ENCODE measurements at regions not wholly inside any gene's neighbourhood (a gene's known extent, or its start where the extent isn't known, plus 50 kb on each side); places are given as distances from the start of the nearest gene placed in this dataset.
"Not testable (repeated sequence)": the region's sequence is repeated elsewhere in the genome, so short reads cannot be mapped to it uniquely, and the experiment has no call there.

DNA sequence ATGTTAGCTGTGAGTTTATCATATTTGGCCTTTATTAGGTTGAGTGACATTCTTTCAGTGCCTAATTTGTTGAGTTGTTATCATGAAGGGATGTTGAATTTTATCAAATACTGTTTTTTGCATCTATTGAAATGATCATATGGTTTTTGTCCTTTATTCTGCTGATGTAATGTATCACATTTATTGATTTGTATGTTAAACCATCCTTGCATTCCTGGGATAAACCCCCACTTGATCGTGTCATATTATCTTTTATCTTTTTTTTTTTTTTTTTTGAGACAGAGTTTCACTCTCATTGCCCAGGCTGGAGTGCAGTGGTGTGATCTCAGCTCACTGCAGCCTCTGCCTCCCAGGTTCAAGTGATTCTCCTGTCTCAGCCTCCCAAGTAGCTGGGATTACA, 51.9 kb upstream of the MFGE8 start:
- not testable (repeated sequence) for DNase-seq

DNA sequence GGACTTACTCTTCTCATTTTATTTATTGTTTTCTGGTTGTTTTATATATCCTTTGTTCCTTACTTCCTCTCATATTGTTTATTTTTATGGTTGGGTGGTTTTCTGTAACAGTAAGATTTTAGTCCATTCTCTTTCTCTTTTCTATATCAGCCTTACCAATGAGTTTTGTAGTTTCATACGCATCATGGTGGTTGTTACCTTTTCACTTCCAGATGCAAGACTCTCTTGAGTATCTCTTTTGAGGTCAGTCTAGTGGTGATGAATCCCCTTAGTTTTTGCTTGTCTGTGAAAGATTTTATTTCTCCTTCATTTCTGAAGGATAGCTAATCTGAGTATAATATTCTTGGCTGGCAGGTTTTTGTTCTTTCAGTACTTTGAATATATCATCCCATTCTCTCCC, 57.1 kb upstream of the MFGE8 start:
- DNase-seq, result no peak

DNA sequence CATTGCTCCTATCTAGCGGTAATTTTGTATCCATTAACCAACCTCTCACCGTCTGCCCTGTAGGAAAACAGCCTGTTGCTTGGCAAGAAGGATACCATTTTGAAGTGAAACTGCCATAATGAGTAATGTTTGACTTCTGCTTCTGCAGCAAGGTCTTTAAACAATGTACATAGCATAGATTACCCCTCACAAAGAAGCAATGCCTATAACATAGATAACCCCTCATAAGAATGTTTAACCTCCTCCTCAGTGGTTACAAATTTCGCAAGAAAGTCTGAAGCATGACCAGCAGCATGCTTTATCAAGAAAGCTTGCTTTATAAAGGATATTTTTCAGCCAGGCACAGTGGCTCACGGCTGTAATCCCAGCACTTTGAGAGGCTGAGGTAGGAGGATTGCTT, 61.2 kb upstream of the MFGE8 start:
- no peak for DNase-seq

DNA sequence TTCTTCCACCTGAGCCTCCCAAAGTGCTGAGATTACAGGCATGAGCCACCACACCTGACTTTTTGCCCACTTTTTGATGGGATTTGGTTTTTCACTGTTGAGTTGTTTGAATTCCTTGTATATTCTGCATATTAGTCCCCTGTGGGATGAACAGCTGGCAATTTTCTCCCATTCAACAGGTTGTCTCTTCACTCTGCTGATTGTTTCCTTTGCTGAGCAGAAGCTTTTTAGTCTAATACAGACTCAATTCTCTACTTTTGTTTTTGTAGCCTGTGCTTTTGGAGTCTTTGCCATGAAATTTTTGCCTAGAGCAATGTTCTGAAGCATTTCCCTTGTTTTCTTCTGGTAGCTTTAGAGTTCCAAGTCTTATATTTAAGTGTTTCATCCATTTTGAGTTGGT, 62.7 kb upstream of the MFGE8 start:
- no peak for DNase-seq

DNA sequence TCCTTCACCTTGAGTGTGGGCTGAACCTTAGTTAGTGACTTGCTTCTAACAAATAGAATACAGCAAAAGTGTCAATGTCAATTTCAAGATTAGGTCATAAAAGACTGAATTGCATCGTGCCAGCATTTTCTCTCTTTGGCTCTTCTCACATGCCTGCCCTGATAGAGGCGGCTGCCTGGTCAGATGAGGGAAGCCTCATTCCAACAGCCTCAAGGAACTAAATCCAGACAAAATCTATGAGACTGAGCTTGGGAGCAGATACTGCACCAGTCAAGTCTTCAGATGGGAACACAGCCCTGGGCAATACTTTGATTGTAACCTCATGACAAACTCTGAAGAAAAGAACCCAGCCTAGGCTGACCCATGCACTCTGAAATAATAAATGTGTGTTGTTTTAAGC, 63.5 kb upstream of the MFGE8 start:
- DNase-seq, result no peak

DNA sequence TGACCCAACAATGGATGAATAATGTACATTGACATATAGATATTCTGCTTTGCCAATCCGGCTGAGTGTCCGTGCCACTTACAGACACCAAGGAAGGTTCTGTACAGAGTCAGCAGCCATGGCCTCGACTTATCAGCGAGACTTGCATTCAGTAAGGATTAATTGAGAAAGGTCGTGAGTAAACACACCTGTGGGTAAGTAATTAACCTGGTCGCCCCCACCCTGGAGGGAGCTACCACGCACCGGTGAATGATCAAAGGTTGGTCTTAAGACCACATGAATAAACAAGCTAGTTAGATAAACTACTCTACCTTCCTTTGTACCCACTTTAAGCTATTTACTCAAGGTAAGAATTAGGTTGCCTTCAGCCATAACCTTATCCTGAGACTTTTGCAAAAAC, 66.5 kb upstream of the MFGE8 start:
- DNase-seq, result no peak

DNA sequence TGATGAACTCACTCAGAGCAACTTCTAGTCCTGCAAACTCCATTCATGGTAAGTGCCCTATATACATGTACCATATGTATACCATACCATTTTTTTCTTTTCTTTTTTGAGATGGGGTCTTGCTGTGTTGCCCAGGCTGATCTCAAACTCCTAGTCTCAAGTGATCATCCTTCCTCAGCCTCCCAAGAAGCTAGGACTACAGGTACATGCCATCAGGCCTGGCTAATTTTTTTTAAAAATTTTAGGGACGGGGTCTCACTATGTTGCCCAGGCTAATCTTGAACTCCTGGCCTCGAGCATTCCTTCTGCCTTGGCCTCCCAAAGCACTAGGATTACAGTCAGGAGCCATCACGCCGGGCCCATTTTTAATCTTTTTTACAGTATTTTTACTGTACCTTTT, 67.3 kb upstream of the MFGE8 start:
- no peak for DNase-seq

DNA sequence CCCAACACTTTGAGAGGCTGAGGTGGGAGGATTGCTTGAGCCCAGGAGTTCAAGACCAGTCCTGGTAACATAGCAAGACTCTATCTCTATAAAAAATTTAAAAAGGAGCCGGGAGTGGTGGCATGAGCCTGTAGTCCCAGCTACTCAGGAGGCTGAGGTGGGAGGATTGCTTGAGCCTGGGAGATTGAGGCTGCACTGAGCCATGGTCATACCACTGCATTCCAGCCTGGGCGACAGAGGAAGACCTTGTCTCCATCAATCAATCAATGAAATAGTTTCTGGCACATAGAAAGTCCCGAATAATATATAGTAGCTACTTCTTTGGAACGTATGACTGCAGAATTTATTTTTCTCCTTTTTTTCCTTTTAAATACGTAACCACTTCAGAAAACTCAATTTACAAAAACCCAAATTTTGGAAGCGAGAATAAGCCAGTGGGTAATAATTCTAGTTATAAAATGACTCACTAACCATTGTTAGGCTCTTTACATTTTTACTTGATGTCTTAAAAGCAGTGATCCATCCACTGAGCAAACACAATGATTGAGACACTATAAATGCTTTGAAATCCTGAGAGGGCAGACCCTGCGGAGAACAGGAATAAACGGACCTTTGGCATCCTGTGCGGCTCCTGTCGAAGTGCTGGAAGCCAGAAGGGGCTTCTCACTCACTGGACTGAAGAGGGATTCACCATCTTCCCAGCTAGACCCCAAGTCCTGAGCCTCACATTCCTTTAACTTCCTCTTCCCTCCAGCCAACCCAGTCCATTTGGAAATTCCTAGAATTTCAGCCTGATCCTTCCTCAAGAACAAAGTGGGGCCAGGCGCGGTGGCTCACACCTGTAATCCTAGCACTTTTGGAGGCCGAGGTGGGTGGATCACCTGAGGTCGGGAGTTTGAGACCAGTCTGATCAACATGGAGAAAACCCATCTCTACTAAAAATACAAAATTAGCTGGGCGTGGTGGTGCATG, 68.4 kb upstream of the MFGE8 start:
- no peak for DNase-seq

DNA sequence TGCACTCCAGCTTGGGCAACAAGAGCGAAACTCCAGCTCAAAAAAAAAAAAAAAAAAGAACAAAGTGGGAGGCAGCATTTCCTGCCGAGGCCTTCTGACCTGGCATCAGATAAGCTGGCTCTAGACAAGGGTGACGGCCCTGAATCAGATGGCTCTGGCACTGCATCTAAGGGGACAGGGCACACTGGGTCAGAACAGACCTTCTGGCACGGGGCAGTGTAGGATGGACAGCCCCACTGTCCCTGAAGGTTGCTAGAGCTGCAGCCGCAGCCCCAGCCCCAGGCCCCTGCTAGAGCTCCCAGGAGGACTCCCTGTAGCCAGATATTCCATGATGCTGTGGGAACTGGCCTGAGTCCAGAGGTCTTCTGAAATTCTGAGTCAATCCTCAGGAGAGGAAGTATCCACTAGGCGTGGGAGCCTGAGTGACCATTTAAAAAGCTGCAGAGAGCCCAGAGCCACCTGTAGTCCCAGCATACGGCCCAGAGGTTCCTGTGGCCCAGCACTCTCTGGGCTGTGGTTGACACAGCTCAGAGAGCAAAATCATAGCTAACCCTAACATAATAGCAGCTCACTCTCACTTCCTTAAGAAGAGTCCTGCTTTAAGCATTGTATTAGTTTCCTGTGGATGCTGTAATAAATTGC, 69.2 kb upstream of the MFGE8 start:
- DNase-seq, result no peak

DNA sequence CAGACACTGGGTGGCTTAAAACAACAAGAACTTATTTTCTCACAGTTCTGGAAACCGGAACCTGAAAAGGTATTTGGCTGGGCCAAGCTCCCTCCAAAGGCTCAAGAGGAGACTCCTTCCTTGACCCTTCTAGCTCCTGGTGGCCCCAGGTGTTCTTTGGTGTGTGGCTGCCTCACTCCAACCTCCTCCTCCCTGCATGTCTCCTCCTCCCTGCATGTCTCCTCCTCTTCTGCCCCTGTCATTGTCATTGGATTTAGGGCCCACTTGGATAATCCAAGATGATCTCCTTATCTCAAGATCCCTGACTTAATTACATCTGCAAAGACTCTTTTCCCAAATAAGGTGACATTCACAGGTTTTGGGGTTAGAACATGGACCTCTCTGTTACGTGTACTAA, 69.8 kb upstream of the MFGE8 start:
- no peak for DNase-seq

DNA sequence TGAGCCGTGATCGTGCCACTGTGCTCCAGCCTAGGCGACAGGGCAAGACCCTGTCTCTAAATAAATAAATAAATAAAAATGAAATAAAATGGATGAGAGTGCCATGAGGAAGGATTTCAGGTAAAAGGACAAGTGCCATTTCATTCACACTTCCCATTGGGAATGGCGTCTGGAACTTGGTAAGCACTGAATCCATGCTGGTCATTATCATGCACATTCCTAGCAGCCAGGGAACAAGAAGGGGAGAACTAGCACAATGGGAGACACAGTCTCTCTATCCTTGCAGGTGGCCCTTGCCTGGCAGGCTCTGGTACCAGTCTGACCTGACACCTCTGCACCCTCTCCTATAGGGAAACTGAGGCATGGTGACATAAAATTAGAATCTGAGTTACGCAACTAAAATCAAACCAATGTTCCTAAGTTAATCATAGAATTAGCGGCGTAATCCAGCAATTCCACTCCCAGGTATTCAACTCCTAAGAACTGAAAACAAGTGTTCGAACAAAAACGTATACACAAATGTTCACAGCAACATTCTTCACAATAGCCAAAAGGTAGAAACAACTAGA, 70.8 kb upstream of the MFGE8 start:
- no peak for DNase-seq

DNA sequence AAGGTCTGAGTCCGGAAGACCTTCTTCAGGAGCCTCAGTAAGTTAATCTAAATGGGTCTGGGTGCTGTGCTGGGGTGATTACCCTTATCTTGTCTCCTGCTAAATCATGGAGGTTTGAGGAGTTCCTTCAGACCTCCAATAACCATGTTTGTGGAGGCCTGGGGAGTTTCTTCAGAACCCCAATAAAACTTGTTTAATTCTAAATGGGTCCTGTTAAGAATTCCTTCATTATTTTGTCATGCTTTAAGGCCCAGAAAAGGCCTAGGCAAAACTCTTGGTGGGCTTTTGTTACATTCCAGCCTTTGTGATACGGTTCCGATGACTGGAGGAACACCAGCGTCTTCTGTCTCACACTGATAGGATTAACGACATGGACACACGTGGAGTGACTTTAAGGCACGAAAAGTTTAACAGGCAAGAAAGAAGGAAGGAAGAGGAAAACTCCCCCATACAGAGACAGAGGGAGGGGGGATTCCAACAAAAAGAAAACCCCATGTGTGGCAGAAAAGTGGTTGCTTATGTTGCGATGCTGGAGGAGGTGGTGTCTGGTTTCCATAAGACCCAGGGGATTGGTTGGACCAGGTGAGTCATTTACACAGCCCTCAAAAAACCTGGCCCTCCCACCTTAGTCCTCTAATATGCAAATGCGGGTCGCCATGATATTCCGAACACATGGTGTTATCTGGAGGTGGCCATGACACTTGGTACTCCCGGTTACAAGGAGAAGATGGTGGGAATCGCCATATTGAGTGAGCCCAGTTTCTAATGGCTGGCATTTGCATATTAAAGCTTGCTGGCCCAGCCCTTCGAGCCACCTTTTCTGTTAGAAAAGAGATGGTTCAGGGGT, 72.6 kb upstream of the MFGE8 start:
- DNase-seq, result no peak

DNA sequence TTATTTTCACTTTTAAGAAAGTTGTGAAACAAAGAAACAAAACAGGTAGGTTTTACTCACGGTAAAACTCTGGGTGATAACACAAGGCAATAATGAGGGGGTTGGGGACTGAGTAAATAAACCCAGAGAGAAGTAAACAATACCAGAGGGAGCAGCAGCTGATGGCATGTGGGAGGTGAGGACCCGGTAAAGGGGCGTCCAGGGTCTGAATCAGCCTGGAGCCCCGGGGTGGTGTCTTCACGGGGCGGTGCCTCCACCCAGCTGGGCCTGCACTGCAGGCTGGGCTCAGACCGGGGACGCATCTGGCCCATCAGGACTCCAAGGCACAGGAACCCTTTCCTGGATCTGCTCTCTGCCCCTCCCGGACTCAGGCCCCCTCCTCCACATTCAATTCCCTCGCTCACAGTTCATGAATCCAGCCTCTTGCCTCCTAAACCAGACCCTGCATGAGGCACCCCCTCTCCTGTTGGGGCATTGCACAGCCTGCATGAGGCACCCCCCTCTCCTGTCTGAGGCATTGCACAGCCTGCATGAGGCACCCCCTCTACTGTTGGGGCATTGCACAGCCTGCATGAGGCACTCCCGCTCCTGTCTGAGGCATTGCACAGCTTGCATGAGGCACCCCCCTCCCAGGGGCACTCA, 73.9 kb upstream of the MFGE8 start:
- DNase-seq, result no peak

DNA sequence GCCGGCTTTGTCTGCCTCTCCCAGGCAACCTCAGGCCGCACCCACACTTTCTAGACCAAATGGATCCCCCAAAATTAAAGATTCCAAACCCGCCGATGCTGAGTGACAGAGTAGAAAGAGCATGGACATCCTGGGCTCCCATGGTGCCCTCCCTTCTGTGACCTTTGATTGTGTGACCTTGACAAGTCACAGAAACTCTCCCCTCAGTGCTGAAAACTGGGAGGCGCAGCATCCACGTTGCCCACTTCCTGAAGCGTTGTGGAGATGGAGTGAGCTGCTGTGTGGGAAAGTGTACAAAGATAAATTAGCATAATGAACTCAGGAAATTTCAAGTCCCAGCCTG, 74.4 kb upstream of the MFGE8 start:
- DNase-seq, result no peak

DNA sequence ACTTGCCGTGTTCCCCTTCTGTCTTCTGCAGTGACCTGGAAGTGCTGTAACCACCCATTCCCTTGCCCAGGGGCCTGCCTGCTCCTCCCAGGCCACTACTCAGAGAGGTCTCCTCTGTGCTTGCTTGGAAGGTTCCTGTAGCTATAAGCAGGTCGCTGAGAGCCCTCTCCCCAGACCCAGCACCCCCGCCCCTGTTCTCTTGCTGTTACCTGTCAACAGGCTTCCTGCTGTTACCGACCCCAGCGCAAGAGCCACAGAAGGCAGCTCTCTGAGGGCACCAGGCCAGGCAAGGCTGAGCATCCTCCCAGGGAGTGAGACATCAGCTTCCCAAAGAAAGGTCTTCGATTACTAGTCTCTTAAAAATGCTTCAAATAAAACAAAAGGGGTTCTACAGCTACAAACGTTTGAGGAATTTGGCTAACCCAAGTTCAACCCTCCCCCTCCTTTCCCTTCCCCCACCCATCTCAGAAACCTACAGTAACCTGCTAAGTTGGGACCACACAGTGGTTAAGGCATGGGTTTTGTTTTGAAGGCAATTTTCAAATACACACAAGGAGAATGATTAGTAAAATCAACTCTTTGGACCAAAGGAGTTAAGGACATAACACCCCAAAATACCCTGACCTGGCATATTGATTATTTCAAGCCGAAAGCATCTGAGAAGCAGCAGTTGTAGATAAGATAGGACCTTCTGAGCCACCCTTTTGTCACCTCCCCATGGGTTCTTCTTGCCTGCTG, 74.9 kb upstream of the MFGE8 start:
- no peak for DNase-seq

DNA sequence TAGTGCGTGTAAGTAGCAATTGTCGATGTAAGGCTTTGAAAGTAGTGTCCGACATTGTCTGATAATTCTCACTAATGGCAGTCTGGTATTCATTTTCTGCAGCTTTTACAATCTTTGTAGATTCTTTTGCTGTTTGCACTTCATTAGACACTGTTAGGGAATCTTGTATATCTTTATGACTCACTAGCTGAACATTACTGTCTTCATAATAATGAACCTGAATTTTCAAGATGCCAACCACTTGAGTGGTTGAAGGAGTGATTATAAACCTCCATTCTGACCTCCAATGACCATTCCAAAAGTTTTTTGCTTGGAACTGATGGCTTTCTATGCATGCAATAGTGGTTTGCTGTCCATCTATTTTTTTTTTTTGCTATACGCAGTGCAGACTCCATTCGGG, 76.4 kb upstream of the MFGE8 start:
- DNase-seq, result no peak

DNA sequence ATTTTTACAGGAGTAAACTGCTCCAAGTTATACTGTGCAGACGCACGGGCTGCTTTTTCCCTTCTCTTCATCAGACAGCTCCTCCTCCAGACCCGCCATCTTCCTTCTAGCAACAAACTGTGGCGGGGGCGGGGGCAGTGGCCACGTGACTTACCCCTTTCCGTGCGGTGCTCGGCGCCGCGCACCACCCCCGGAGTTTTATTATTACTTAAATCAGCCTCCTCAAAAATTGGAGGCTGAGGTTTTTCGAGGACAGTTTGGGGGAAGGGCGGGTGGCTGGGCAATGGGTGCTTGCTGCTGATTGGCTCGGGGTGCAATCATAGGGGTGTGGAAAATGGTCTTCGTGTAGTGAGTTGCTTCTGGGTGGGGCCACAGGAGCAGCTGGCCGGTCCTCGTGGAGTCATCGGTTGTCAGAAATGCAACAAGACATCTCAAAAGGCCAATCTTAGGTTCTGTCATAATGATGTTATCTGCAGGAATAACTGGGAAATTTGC, 77.1 kb upstream of the MFGE8 start:
- no peak for DNase-seq

DNA sequence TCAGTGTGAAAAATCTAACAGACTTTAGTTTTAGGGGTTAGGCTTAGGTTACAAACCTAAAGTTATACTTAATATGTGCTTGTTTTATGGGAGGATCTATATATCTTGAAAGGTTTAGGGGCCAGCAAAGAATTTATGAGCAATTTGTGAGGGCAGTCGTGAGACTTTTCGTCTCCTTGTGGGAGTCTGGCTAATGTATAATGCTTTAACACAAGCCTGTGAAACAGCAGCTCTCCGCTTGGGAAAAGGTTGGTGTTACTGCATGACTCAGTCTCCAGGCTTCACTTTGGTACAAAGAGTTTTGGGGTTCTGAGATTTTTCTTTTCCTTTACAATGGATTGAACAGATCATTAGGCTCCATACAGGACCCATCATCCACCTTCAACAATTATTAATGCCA, 79.0 kb upstream of the MFGE8 start:
- DNase-seq, result no peak

DNA sequence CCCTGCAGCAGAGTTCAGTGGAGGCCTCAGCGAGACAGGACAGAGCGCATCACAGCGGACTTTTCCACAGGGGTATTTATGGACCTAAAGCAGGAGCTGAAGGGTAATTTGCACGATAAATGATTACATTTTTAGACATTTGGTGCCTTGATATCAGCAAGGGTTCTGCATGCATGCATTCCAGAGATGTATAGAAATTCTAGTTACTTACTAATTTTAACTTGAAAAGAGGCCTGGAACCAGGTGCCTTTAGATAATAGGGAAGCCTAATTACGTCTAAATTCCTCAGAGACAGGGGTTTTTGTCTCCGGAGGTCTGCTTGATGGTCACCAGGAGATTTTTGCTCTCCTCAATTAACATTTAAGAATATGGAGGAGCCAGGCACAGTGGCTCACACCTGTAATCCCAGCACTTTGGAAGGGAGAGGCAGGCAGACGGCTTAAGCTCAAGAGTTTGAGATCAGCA, 79.8 kb upstream of the MFGE8 start:
- no peak for DNase-seq

DNA sequence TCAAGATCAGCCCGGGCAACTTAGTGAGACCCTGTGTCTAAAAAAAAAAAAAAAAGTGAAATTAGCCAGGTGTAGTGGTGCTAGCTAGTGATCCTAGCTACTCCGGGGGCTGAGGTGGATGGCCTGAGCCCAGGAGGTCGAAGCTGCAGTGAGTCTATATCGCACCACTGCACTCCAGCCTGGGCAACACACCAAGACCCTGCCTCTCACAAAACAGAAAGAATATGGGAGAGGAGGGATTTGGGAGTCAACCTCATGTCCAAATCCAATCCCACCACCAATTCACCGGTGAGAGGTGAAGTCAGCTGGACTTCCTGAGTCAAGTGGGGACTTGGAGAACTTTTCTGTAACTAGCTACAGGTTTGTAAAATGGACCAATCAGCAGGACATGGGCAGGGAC, 80.5 kb upstream of the MFGE8 start:
- no peak for DNase-seq

DNA sequence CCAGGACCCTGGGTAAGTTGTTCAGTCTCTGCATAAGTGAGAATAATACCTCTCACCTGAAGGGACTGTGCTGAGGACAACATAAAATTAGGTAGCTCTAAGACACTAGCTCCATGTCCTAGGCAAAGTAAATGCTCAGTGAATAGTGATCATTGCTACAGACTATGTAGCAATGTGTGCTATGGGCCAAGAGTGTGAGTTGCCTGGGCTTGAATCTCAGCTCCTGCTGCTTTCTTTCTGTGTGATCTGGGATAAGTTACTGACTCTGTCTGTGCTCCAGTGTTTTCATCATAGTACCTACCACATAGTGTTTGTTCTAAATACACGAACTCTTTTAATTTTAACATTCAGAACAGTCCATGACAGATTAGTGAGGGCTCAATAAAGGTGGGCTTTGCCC, 81.1 kb upstream of the MFGE8 start:
- no peak for DNase-seq

DNA sequence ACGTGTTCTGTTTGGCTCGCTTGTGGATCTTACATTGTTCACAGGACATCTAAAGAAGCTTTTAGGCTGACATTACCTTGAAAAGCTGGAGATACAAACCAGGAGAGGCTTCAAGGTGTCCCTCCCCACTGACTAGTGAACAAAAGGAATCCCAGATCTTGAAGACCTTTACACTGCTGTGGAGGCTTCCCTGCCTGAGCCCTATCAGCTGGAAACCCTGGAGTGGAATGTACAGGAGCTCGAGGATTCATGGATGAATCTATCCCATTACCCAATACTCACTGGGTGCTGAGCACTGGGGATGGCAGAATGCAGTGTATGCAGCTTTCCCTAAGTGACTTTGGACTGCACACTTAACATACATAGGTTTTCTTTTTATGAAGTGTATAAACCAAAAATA, 82.3 kb upstream of the MFGE8 start:
- no peak for DNase-seq

Measured in activated CD4-positive, alpha-beta T cell treated with anti-CD3 and anti-CD28 coated beads, Interleukin-2, amount 50 U/mL, for 4 hours (primary cell).